Nephron progenitor cell (in vitro differentiated cells): ENCODE measurements at regions not wholly inside any gene's neighbourhood (a gene's known extent, or its start where the extent isn't known, plus 50 kb on each side); places are given as distances from the start of the nearest gene placed in this dataset.

Source experiments
- DNase-seq: peaks from one replicate; pipeline ENCODE4 v3.0.0; 2021
- H3K27ac Mint-ChIP-seq: 2 replicates; pipeline ENCODE4 v1.8.0; 2021; ENCODE audit warnings: mild to moderate bottlenecking, moderate library complexity, mixed read lengths
- H3K27me3 Mint-ChIP-seq: 2 replicates; pipeline ENCODE4 v1.8.0; 2021; ENCODE audit warnings: mild to moderate bottlenecking, low read depth, mixed read lengths; ENCODE audit not compliant: poor library complexity
- H3K36me3 Mint-ChIP-seq: 2 replicates; pipeline ENCODE4 v1.8.0; 2021; ENCODE audit warnings: low read depth, mixed read lengths
- H3K4me1 Mint-ChIP-seq: 2 replicates; pipeline ENCODE4 v1.8.0; 2021; ENCODE audit warnings: mixed read lengths
- H3K4me3 Mint-ChIP-seq: 2 replicates; pipeline ENCODE4 v1.8.0; 2021; ENCODE audit warnings: mild to moderate bottlenecking, moderate library complexity, mixed read lengths
- H3K9me3 Mint-ChIP-seq: 2 replicates; pipeline ENCODE4 v1.8.0; 2021; ENCODE audit warnings: mild to moderate bottlenecking, moderate library complexity, mixed read lengths
- CTCF ChIP-seq: fragments of 200-600 bp; sonication (generic); IDR thresholded peaks from 2 replicates; pipeline ENCODE4 v1.5.0; 2021; ENCODE audit warnings: antibody characterized with exemption

GRCh38 chr7:25726781-25727311 is 425.2 kb upstream of the NFE2L3 start:
- Mint-ChIP-seq H3K36me3 (no peaks in the 10 kb centered on the region), H3K4me3 (peak overlapping the region; percentile 13)

GRCh38 chr7:25727446-25727845 is 424.6 kb upstream of the NFE2L3 start:
- peaks cover 54% of the 10 kb centered on the region for H3K4me1 Mint-ChIP-seq

More at GRCh38 chr7:25726781-25727311, 425.2 kb upstream of the NFE2L3 start:
- H3K9me3 Mint-ChIP-seq, result no peaks in the 10 kb centered on the region
- peak overlapping the region; percentile 98 for H3K27ac Mint-ChIP-seq
- TF ChIP-seq CTCF, result no peak
- DNase-seq, result peak; percentile 15
- no peaks in the 10 kb centered on the region for H3K27me3 Mint-ChIP-seq
- peaks cover 57% of the 10 kb centered on the region for H3K4me1 Mint-ChIP-seq

GRCh38 chr7:25727876-25728275 is 424.1 kb upstream of the NFE2L3 start:
- TF ChIP-seq CTCF, result no peak
- peak overlapping the region; percentile 97 for H3K27ac Mint-ChIP-seq
- H3K4me1 Mint-ChIP-seq, result peaks cover 51% of the 10 kb centered on the region

More at GRCh38 chr7:25727446-25727845, 424.6 kb upstream of the NFE2L3 start:
- peak overlapping the region; percentile 83 for H3K27ac Mint-ChIP-seq
- no peaks in the 10 kb centered on the region for H3K36me3 Mint-ChIP-seq
- DNase-seq, result no peak
- H3K4me3 Mint-ChIP-seq, result no peak overlapping the region
- H3K27me3 Mint-ChIP-seq, result no peaks in the 10 kb centered on the region
- no peak for TF ChIP-seq CTCF
- no peaks in the 10 kb centered on the region for H3K9me3 Mint-ChIP-seq

GRCh38 chr7:25731068-25731845 is 420.7 kb upstream of the NFE2L3 start:
- no peak overlapping the region for H3K4me3 Mint-ChIP-seq

More at GRCh38 chr7:25727876-25728275, 424.1 kb upstream of the NFE2L3 start:
- no peaks in the 10 kb centered on the region for H3K36me3 Mint-ChIP-seq
- H3K9me3 Mint-ChIP-seq, result no peaks in the 10 kb centered on the region
- peak overlapping the region; percentile 16 for H3K4me3 Mint-ChIP-seq
- no peak for DNase-seq
- no peaks in the 10 kb centered on the region for H3K27me3 Mint-ChIP-seq

GRCh38 chr7:25731846-25732245 is 420.2 kb upstream of the NFE2L3 start:
- H3K27ac Mint-ChIP-seq, result no peak overlapping the region
- DNase-seq, result no peak
- H3K4me3 Mint-ChIP-seq, result no peak overlapping the region
- no peaks in the 10 kb centered on the region for H3K27me3 Mint-ChIP-seq
- no peaks in the 10 kb centered on the region for H3K36me3 Mint-ChIP-seq
- no peaks in the 10 kb centered on the region for H3K9me3 Mint-ChIP-seq
- TF ChIP-seq CTCF, result no peak
- peaks cover 53% of the 10 kb centered on the region for H3K4me1 Mint-ChIP-seq

More at GRCh38 chr7:25731068-25731845, 420.7 kb upstream of the NFE2L3 start:
- Mint-ChIP-seq H3K9me3 (no peaks in the 10 kb centered on the region), H3K36me3 (no peaks in the 10 kb centered on the region), H3K4me1 (peaks cover 53% of the 10 kb centered on the region), H3K27ac (no peak overlapping the region), H3K27me3 (no peaks in the 10 kb centered on the region)
- no peak for DNase-seq
- TF ChIP-seq CTCF, result no peak
